ENCODE measurements at regions not wholly inside any gene's neighbourhood (a gene's known extent, or its start where the extent isn't known, plus 50 kb on each side); places are given as distances from the start of the nearest gene placed in this dataset.

DNA sequence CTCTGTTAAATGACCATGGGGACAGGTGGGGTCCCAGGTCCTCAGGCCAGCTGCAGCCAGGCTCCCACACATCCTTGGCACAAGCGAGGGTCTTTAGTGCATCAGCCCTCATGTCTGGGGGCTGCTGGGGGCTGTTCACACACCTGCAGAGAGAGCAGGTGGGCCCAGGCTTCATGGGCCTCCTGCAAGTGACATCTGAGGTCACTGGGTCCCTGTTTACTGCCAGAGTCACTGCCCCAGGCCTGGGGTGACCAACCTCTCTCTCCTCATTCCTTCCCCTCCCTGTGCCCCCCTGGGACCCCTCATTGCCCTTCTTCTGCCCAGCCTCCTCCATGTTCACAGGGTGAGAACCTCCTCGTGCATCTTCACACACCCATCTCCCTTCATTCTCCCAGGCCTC lies 92.4 kb downstream of the RTL6 start:
- no peak overlapping the region for H3K4me3 ChIP-seq (ENCODE audit: low read length)
- no peak for TF ChIP-seq CTCF (IDR thresholded peaks at IDR 0.05; ENCODE audit: insufficient read depth, low read depth, low read length, missing control alignments)
- no peak for DNase-seq (ENCODE audit: low read depth)

- no peak for DNase-seq (ENCODE audit: low read depth)
- H3K4me3 ChIP-seq (ENCODE audit: low read length), result no peak overlapping the region
- no peak for TF ChIP-seq CTCF (IDR thresholded peaks at IDR 0.05; ENCODE audit: insufficient read depth, low read depth, low read length, missing control alignments)
Measured at GRCh38 chr22:44404341-44405020, 91.7 kb upstream of the SHISAL1 start.

- no peak overlapping the region for H3K4me3 ChIP-seq (ENCODE audit: low read length)
- DNase-seq (ENCODE audit: low read depth), result no peak
- no peak for TF ChIP-seq CTCF (IDR thresholded peaks at IDR 0.05; ENCODE audit: insufficient read depth, low read depth, low read length, missing control alignments)
Measured at GRCh38 chr22:44403602-44404329, 91.0 kb upstream of the SHISAL1 start.

DNA sequence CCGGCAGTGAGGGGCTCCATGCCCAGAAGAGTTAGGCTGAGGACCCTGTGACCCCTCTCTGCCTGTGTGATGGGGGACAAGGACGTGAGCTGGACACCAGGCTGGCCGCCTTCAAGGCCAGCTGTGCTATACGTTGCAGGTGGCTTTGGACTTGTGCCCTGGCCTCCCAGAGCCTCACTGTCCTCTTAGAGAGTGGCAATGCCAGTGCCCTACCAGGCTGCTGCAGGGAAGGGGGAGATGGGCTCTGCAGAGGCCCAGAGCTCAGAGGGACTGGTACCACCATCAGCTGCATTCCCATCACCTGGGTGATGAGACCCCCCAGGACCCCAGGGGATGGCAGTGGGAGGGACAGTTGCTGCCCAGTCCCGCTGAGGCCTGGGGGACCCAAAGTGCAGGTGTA lies 90.4 kb upstream of the SHISAL1 start:
- DNase-seq (ENCODE audit: low read depth), result no peak
- no peak for TF ChIP-seq CTCF (IDR thresholded peaks at IDR 0.05; ENCODE audit: insufficient read depth, low read depth, low read length, missing control alignments)
- no peak overlapping the region for H3K4me3 ChIP-seq (ENCODE audit: low read length)

GRCh38 chr22:44402196-44403111 lies 89.7 kb upstream of the SHISAL1 start:
- no peak for DNase-seq (ENCODE audit: low read depth)
- no peak overlapping the region for H3K4me3 ChIP-seq (ENCODE audit: low read length)
- no peak for TF ChIP-seq CTCF (IDR thresholded peaks at IDR 0.05; ENCODE audit: insufficient read depth, low read depth, low read length, missing control alignments)

DNA sequence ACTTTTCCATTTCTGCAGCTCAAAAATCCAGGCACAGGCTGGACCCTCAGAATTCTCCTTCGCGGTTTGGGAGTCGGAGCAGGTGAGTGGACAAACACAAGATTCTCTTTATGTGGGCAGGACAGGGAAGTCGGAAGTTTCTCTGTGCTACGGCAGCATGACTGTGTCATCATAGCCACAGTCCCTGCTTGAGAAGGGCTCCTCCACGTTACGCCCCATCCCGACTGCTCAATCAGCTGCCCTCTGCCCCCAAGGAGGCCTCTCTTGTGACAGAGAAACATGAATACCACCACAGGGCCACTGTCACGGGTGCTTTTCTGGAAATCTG lies 89.0 kb upstream of the SHISAL1 start:
- no peak for DNase-seq (ENCODE audit: low read depth)
- no peak overlapping the region for H3K4me3 ChIP-seq (ENCODE audit: low read length)
- TF ChIP-seq CTCF (IDR thresholded peaks at IDR 0.05; ENCODE audit: insufficient read depth, low read depth, low read length, missing control alignments), result no peak
